Trophoblast cell (in vitro differentiated cells and primary cell): ENCODE measurements at regions not wholly inside any gene's neighbourhood (a gene's known extent, or its start where the extent isn't known, plus 50 kb on each side); places are given as distances from the start of the nearest gene placed in this dataset.

Experiments
- DNase-seq, 2 donors: peaks; one replicate each; pipeline ENCODE4 v3.0.0-alpha.2; 2016
- H2AFZ ChIP-seq: 2 replicates; pipeline ENCODE4 v1.6.1; 2013; ENCODE audit warnings: low read length, moderate library complexity, mild to moderate bottlenecking; ENCODE audit not compliant: insufficient read depth, poor library complexity
- H2AK5ac ChIP-seq: 2 replicates; pipeline ENCODE4 v1.6.1; 2013; ENCODE audit warnings: mild to moderate bottlenecking, low read length
- H2BK120ac ChIP-seq: 2 replicates; pipeline ENCODE4 v1.6.1; 2013; ENCODE audit warnings: low read length, mild to moderate bottlenecking, moderate library complexity; ENCODE audit not compliant: insufficient read depth, poor library complexity
- H2BK12ac ChIP-seq: 2 replicates; pipeline ENCODE4 v1.6.1; 2013; ENCODE audit warnings: mild to moderate bottlenecking, low read length, moderate library complexity
- H2BK5ac ChIP-seq: 2 replicates; pipeline ENCODE4 v1.6.1; 2013; ENCODE audit warnings: low read length, low read depth, moderate library complexity, mild to moderate bottlenecking; ENCODE audit not compliant: poor library complexity
- H3K14ac ChIP-seq: 2 replicates; pipeline ENCODE4 v1.6.1; 2013; ENCODE audit warnings: mild to moderate bottlenecking, low read length
- H3K18ac ChIP-seq: 2 replicates; pipeline ENCODE4 v1.6.1; 2013; ENCODE audit warnings: mild to moderate bottlenecking, low read length
- H3K23ac ChIP-seq: 2 replicates; pipeline ENCODE4 v1.6.1; 2013; ENCODE audit warnings: low read length
- H3K27ac ChIP-seq: 2 replicates; pipeline ENCODE4 v1.5.1; 2013; ENCODE audit warnings: low read depth, mild to moderate bottlenecking, inconsistent platforms, low read length, moderate library complexity
- H3K27me3 ChIP-seq: 2 replicates; pipeline ENCODE4 v1.6.1; 2013; ENCODE audit warnings: inconsistent platforms, mild to moderate bottlenecking, low read length, moderate library complexity; ENCODE audit not compliant: insufficient read depth
- H3K36me3 ChIP-seq, 2 experiments: 1 replicate in 1 of 2; 2 replicates in 1 of 2; pipeline ENCODE4 v1.6.1; 2013; ENCODE audit warnings: low read length in 2 of 2, mild to moderate bottlenecking in 2 of 2, moderate library complexity in 1 of 2; ENCODE audit not compliant: insufficient read depth in 2 of 2, control insufficient read depth in 1 of 2
- H3K4ac ChIP-seq: 2 replicates; pipeline ENCODE4 v1.6.1; 2013; ENCODE audit warnings: low read depth, mild to moderate bottlenecking, low read length, moderate library complexity
- H3K4me1 ChIP-seq, 2 experiments: 1 replicate in 1 of 2; 2 replicates in 1 of 2; pipeline ENCODE4 v1.6.1; 2013; ENCODE audit warnings: low read length in 2 of 2, mild to moderate bottlenecking in 2 of 2, moderate library complexity in 1 of 2; ENCODE audit not compliant: insufficient read depth in 2 of 2, control insufficient read depth in 1 of 2
- H3K4me2 ChIP-seq: 2 replicates; pipeline ENCODE4 v1.6.1; 2013; ENCODE audit warnings: inconsistent platforms, mild to moderate bottlenecking, low read length, moderate library complexity
- H3K4me3 ChIP-seq: 2 replicates; pipeline ENCODE4 v1.5.1; 2013; ENCODE audit warnings: mild to moderate bottlenecking, low read depth, low read length, inconsistent platforms
- H3K79me1 ChIP-seq: one replicate; pipeline ENCODE4 v1.6.1; 2013; ENCODE audit warnings: low read length
- H3K79me2 ChIP-seq: 2 replicates; pipeline ENCODE4 v1.6.1; 2013; ENCODE audit warnings: low read length, mild to moderate bottlenecking; ENCODE audit not compliant: control insufficient read depth, insufficient read depth, poor library complexity
- H3K9ac ChIP-seq: 2 replicates; pipeline ENCODE4 v1.6.1; 2013; ENCODE audit warnings: mild to moderate bottlenecking, low read length
- H3K9me3 ChIP-seq: 2 replicates; pipeline ENCODE4 v1.6.1; 2013; ENCODE audit warnings: low read depth, mild to moderate bottlenecking, control low read depth, inconsistent platforms, low read length; ENCODE audit not compliant: insufficient read depth
- H4K12ac ChIP-seq: 2 replicates; pipeline ENCODE4 v1.6.1; 2013; ENCODE audit warnings: low read depth, mild to moderate bottlenecking, low read length, moderate library complexity
- H4K8ac ChIP-seq: 2 replicates; pipeline ENCODE4 v1.6.1; 2013; ENCODE audit warnings: low read depth, mild to moderate bottlenecking, low read length, moderate library complexity
- H4K91ac ChIP-seq: one replicate; pipeline ENCODE4 v1.6.1; 2013; ENCODE audit warnings: low read depth, mild to moderate bottlenecking, low read length, moderate library complexity
- WGBS: extraction: QIAGEN DNeasy Blood & Tissue Kit; methylation state at CpG from one replicate; pipeline ENCODE4 v1.1.7; 2013; ENCODE audit warnings: missing lambda C conversion rate; ENCODE audit not compliant: insufficient read length, insufficient coverage; ENCODE audit errors: extremely low coverage; 5-methylcytosine and 5-hydroxymethylcytosine counted together

- Histone ChIP-seq H4K12ac (no peak overlapping the region), H3K79me1 (no peaks in the 10 kb centered on the region), H3K79me2 (no peaks in the 10 kb centered on the region), H2BK12ac (no peak overlapping the region), H4K8ac (no peak overlapping the region), H3K4ac (no peak overlapping the region), H3K4me2 (no peak overlapping the region), H3K14ac (no peak overlapping the region), H2BK5ac (no peak overlapping the region), H3K9me3 (no peaks in the 10 kb centered on the region), H3K23ac (no peak overlapping the region), H3K4me1 (no peaks in the 10 kb centered on the region), H2BK120ac (no peak overlapping the region), H3K4me3 (no peak overlapping the region), H3K18ac (no peak overlapping the region), H4K91ac (no peak overlapping the region), H3K9ac (no peak overlapping the region), H3K36me3 (no peaks in the 10 kb centered on the region), H3K27ac (no peak overlapping the region), H3K27me3 (no peaks in the 10 kb centered on the region), H2AFZ (no peak overlapping the region), H2AK5ac (no peak overlapping the region)
- no peak for DNase-seq
- no CpG with 5 or more reads among the region's 4 CpGs for WGBS
These were observed 427.7 kb downstream of the SH3GL2 start for GRCh38 chr9:18006591-18006990.

GRCh38 chr9:18007621-18008020, 428.8 kb downstream of the SH3GL2 start:
- no peak overlapping the region for H3K4me3 ChIP-seq
- no peak overlapping the region for H3K14ac ChIP-seq
- H2BK5ac ChIP-seq: no peak overlapping the region
- no peak overlapping the region for H4K91ac ChIP-seq
- H3K79me2 ChIP-seq: no peaks in the 10 kb centered on the region
- no peak overlapping the region for H3K4me2 ChIP-seq
- H2BK120ac ChIP-seq: no peak overlapping the region
- no peak overlapping the region for H4K8ac ChIP-seq
- no peak overlapping the region for H2AK5ac ChIP-seq
- H3K9me3 ChIP-seq: no peaks in the 10 kb centered on the region
- DNase-seq: no peak
- H3K9ac ChIP-seq: no peak overlapping the region
- H3K18ac ChIP-seq: no peak overlapping the region
- H4K12ac ChIP-seq: no peak overlapping the region
- H3K27ac ChIP-seq: no peak overlapping the region
- no peak overlapping the region for H2BK12ac ChIP-seq
- H3K4ac ChIP-seq: no peak overlapping the region
- H3K4me1 ChIP-seq: no peaks in the 10 kb centered on the region
- H2AFZ ChIP-seq: no peak overlapping the region
- H3K79me1 ChIP-seq: no peaks in the 10 kb centered on the region
- no peaks in the 10 kb centered on the region for H3K36me3 ChIP-seq
- no peak overlapping the region for H3K23ac ChIP-seq
- no peaks in the 10 kb centered on the region for H3K27me3 ChIP-seq

- Histone ChIP-seq H2AK5ac (no peak overlapping the region), H3K4ac (no peak overlapping the region), H3K27ac (no peak overlapping the region), H3K27me3 (no peaks in the 10 kb centered on the region), H4K12ac (no peak overlapping the region), H3K4me1 (no peaks in the 10 kb centered on the region), H3K23ac (no peak overlapping the region), H3K14ac (no peak overlapping the region), H2BK120ac (no peak overlapping the region), H3K9ac (no peak overlapping the region), H2BK5ac (no peak overlapping the region), H3K79me2 (no peaks in the 10 kb centered on the region), H2BK12ac (no peak overlapping the region), H3K18ac (no peak overlapping the region), H2AFZ (no peak overlapping the region), H4K8ac (no peak overlapping the region), H4K91ac (no peak overlapping the region), H3K4me3 (no peak overlapping the region), H3K9me3 (no peaks in the 10 kb centered on the region), H3K79me1 (no peaks in the 10 kb centered on the region), H3K36me3 (no peaks in the 10 kb centered on the region), H3K4me2 (no peak overlapping the region)
- DNase-seq: no peak
- WGBS: no CpG with 5 or more reads among the region's 3 CpGs
These were observed 431.0 kb downstream of the SH3GL2 start for GRCh38 chr9:18009902-18010301.

GRCh38 chr9:18010492-18010891, 431.6 kb downstream of the SH3GL2 start:
- no peak overlapping the region for H3K14ac ChIP-seq
- H4K91ac ChIP-seq: no peak overlapping the region
- no peak overlapping the region for H3K4me3 ChIP-seq
- H3K27ac ChIP-seq: no peak overlapping the region
- no peak overlapping the region for H3K9ac ChIP-seq
- no peak overlapping the region for H2BK120ac ChIP-seq
- H3K79me1 ChIP-seq: no peaks in the 10 kb centered on the region
- no peaks in the 10 kb centered on the region for H3K4me1 ChIP-seq
- no peak overlapping the region for H3K4me2 ChIP-seq
- H3K18ac ChIP-seq: no peak overlapping the region
- no peak overlapping the region for H4K12ac ChIP-seq
- no CpG with 5 or more reads among the region's 5 CpGs for WGBS
- H3K23ac ChIP-seq: no peak overlapping the region
- H2BK5ac ChIP-seq: no peak overlapping the region
- no peak overlapping the region for H4K8ac ChIP-seq
- H2AK5ac ChIP-seq: no peak overlapping the region
- no peak for DNase-seq
- no peak overlapping the region for H3K4ac ChIP-seq
- H3K9me3 ChIP-seq: no peaks in the 10 kb centered on the region
- no peaks in the 10 kb centered on the region for H3K79me2 ChIP-seq
- no peak overlapping the region for H2BK12ac ChIP-seq
- no peaks in the 10 kb centered on the region for H3K36me3 ChIP-seq
- H3K27me3 ChIP-seq: no peaks in the 10 kb centered on the region
- no peak overlapping the region for H2AFZ ChIP-seq

GRCh38 chr9:18012170-18012569, 433.3 kb downstream of the SH3GL2 start:
- Histone ChIP-seq H3K9ac (no peak overlapping the region), H2BK120ac (no peak overlapping the region), H3K23ac (no peak overlapping the region), H3K4me2 (no peak overlapping the region), H3K9me3 (no peaks in the 10 kb centered on the region), H3K4me3 (no peak overlapping the region), H4K12ac (no peak overlapping the region), H4K91ac (no peak overlapping the region), H3K27me3 (no peaks in the 10 kb centered on the region), H3K14ac (no peak overlapping the region), H3K4me1 (no peaks in the 10 kb centered on the region), H3K79me1 (no peaks in the 10 kb centered on the region), H3K4ac (no peak overlapping the region), H2BK5ac (no peak overlapping the region), H4K8ac (no peak overlapping the region), H2AFZ (no peak overlapping the region), H3K18ac (no peak overlapping the region), H3K79me2 (no peaks in the 10 kb centered on the region), H3K27ac (no peak overlapping the region), H2AK5ac (no peak overlapping the region), H2BK12ac (no peak overlapping the region), H3K36me3 (no peaks in the 10 kb centered on the region)
- no peak for DNase-seq
- WGBS: no CpG with 5 or more reads among the region's 4 CpGs
